ENCODE measurements at regions not wholly inside any gene's neighbourhood (a gene's known extent, or its start where the extent isn't known, plus 50 kb on each side); places are given as distances from the start of the nearest gene placed in this dataset.
A peak's percentile ranks its signal among the peaks of the same experiment; 100 is the strongest.

- H3K36me3 Mint-ChIP-seq (ENCODE audit: unreplicated experiment), result peaks cover 12% of the 10 kb centered on the region
- peaks cover 46% of the 10 kb centered on the region for H3K4me1 Mint-ChIP-seq (ENCODE audit: unreplicated experiment)
- H3K4me3 Mint-ChIP-seq (ENCODE audit: unreplicated experiment), result no peak overlapping the region
- peaks cover 36% of the 10 kb centered on the region for H3K9me3 Mint-ChIP-seq (ENCODE audit: unreplicated experiment)
- H3K27me3 Mint-ChIP-seq (ENCODE audit: unreplicated experiment), result no peaks in the 10 kb centered on the region
- H3K27ac Mint-ChIP-seq (ENCODE audit: unreplicated experiment), result peak overlapping the region; percentile 90
- DNase-seq (ENCODE audit: extremely low spot score, unreplicated experiment), result no peak
- no peak for TF ChIP-seq CTCF (IDR thresholded peaks at IDR 0.05)
These were observed 94.5 kb upstream of the EOLA2 start for GRCh38 chrX:150032742-150033141.

- H3K27ac Mint-ChIP-seq (ENCODE audit: unreplicated experiment), result peak overlapping the region; percentile 75
- no peak for TF ChIP-seq CTCF (IDR thresholded peaks at IDR 0.05)
- H3K36me3 Mint-ChIP-seq (ENCODE audit: unreplicated experiment), result peaks cover 8% of the 10 kb centered on the region
- peaks cover 24% of the 10 kb centered on the region for H3K9me3 Mint-ChIP-seq (ENCODE audit: unreplicated experiment)
- no peaks in the 10 kb centered on the region for H3K27me3 Mint-ChIP-seq (ENCODE audit: unreplicated experiment)
- peaks cover 53% of the 10 kb centered on the region for H3K4me1 Mint-ChIP-seq (ENCODE audit: unreplicated experiment)
- no peak for DNase-seq (ENCODE audit: extremely low spot score, unreplicated experiment)
- H3K4me3 Mint-ChIP-seq (ENCODE audit: unreplicated experiment), result no peak overlapping the region
These were observed 96.5 kb upstream of the EOLA2 start for GRCh38 chrX:150034788-150035187.

DNA sequence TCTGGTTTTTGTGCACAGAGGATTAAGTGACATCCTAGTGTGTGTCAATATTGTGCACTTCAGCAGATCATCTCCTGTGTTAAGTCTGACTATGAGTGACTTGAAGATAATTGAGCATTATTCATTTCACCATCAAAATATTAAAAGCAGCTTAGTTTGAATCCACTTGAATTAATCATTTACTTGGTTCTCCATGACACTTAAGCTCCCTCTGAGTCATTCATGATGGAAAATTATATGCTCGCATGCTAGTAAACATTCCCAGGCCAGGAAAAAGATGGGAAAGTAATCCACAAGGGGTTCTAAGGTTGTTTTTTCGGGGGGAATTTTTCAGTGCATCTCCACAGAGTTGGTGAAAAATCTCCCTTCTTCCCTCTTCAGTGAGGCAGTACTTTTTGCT is 97.2 kb upstream of the EOLA2 start:
- no peak overlapping the region for H3K4me3 Mint-ChIP-seq (ENCODE audit: unreplicated experiment)
- no peaks in the 10 kb centered on the region for H3K27me3 Mint-ChIP-seq (ENCODE audit: unreplicated experiment)
- peaks cover 53% of the 10 kb centered on the region for H3K4me1 Mint-ChIP-seq (ENCODE audit: unreplicated experiment)
- peaks cover 8% of the 10 kb centered on the region for H3K36me3 Mint-ChIP-seq (ENCODE audit: unreplicated experiment)
- peaks cover 24% of the 10 kb centered on the region for H3K9me3 Mint-ChIP-seq (ENCODE audit: unreplicated experiment)
- no peak for DNase-seq (ENCODE audit: extremely low spot score, unreplicated experiment)
- H3K27ac Mint-ChIP-seq (ENCODE audit: unreplicated experiment), result peak overlapping the region; percentile 75
- no peak for TF ChIP-seq CTCF (IDR thresholded peaks at IDR 0.05)

GRCh38 chrX:150036181-150036580 is 97.9 kb upstream of the EOLA2 start:
- peaks cover 53% of the 10 kb centered on the region for H3K4me1 Mint-ChIP-seq (ENCODE audit: unreplicated experiment)
- DNase-seq (ENCODE audit: extremely low spot score, unreplicated experiment), result no peak
- H3K4me3 Mint-ChIP-seq (ENCODE audit: unreplicated experiment), result no peak overlapping the region
- peak overlapping the region; percentile 75 for H3K27ac Mint-ChIP-seq (ENCODE audit: unreplicated experiment)
- peaks cover 8% of the 10 kb centered on the region for H3K36me3 Mint-ChIP-seq (ENCODE audit: unreplicated experiment)
- TF ChIP-seq CTCF (IDR thresholded peaks at IDR 0.05), result no peak
- H3K9me3 Mint-ChIP-seq (ENCODE audit: unreplicated experiment), result peaks cover 24% of the 10 kb centered on the region
- no peaks in the 10 kb centered on the region for H3K27me3 Mint-ChIP-seq (ENCODE audit: unreplicated experiment)

- Mint-ChIP-seq H3K4me3 (ENCODE audit: unreplicated experiment) (no peak overlapping the region), H3K36me3 (ENCODE audit: unreplicated experiment) (peaks cover 8% of the 10 kb centered on the region), H3K27me3 (ENCODE audit: unreplicated experiment) (no peaks in the 10 kb centered on the region), H3K9me3 (ENCODE audit: unreplicated experiment) (peaks cover 26% of the 10 kb centered on the region), H3K4me1 (ENCODE audit: unreplicated experiment) (peaks cover 53% of the 10 kb centered on the region), H3K27ac (ENCODE audit: unreplicated experiment) (peak overlapping the region; percentile 75)
- no peak for DNase-seq (ENCODE audit: extremely low spot score, unreplicated experiment)
- no peak for TF ChIP-seq CTCF (IDR thresholded peaks at IDR 0.05)
These were observed 98.3 kb upstream of the EOLA2 start for GRCh38 chrX:150036641-150037040.
